ENCODE measurements at regions not wholly inside any gene's neighbourhood (a gene's known extent, or its start where the extent isn't known, plus 50 kb on each side); places are given as distances from the start of the nearest gene placed in this dataset.

GRCh38 chr3:118348169-118348557, 686.5 kb downstream of the IGSF11 start:
- intact Hi-C loops (cut with micrococcal nuclease), result no loop called here
- DNase-seq (no peak), ATAC-seq (no peak)

GRCh38 chr3:118354556-118354955, 680.1 kb downstream of the IGSF11 start:
- ATAC-seq, result no peak
- no peak for DNase-seq
- intact Hi-C loops (cut with micrococcal nuclease), result no loop called here

GRCh38 chr3:118369892-118370491, 664.7 kb downstream of the IGSF11 start:
- intact Hi-C loops (cut with micrococcal nuclease), result no loop called here
- ATAC-seq, result no peak

GRCh38 chr3:118380576-118380975, 654.1 kb downstream of the IGSF11 start:
- no peak for DNase-seq
- intact Hi-C loops (cut with micrococcal nuclease), result no loop called here
- ATAC-seq, result no peak

More at GRCh38 chr3:118369892-118370491, 664.7 kb downstream of the IGSF11 start:
- no peak for DNase-seq

GRCh38 chr3:118396491-118396890, 638.2 kb downstream of the IGSF11 start:
- intact Hi-C loops (cut with micrococcal nuclease), result no loop called here
- ATAC-seq (no peak), DNase-seq (no peak)

- no peak for DNase-seq
- ATAC-seq, result no peak
- intact Hi-C loops (cut with micrococcal nuclease), result no loop called here
Observed at GRCh38 chr3:118400086-118400485, 634.6 kb downstream of the IGSF11 start.

GRCh38 chr3:118400886-118401285, 633.8 kb downstream of the IGSF11 start:
- ATAC-seq, result no peak
- no peak for DNase-seq
- intact Hi-C loops (cut with micrococcal nuclease), result no loop called here

GRCh38 chr3:118401887-118402286, 632.8 kb downstream of the IGSF11 start:
- intact Hi-C loops (cut with micrococcal nuclease), result no loop called here
- no peak for ATAC-seq
- DNase-seq, result no peak

- intact Hi-C loops (cut with micrococcal nuclease), result no loop called here
- ATAC-seq (no peak), DNase-seq (no peak)
Observed at GRCh38 chr3:118402971-118403370, 631.7 kb downstream of the IGSF11 start.

- DNase-seq (no peak), ATAC-seq (no peak)
- intact Hi-C loops (cut with micrococcal nuclease), result no loop called here
Observed at GRCh38 chr3:118406562-118406961, 628.1 kb downstream of the IGSF11 start.

GRCh38 chr3:118408431-118408830, 626.2 kb downstream of the IGSF11 start:
- intact Hi-C loops (cut with micrococcal nuclease), result no loop called here
- DNase-seq (no peak), ATAC-seq (no peak)

GRCh38 chr3:118412503-118412902, 622.1 kb downstream of the IGSF11 start:
- DNase-seq (no peak), ATAC-seq (no peak)
- intact Hi-C loops (cut with micrococcal nuclease), result no loop called here

- ATAC-seq (no peak), DNase-seq (no peak)
- intact Hi-C loops (cut with micrococcal nuclease), result no loop called here
Observed at GRCh38 chr3:118425272-118425837, 609.3 kb downstream of the IGSF11 start.

- DNase-seq (no peak), ATAC-seq (no peak)
- intact Hi-C loops (cut with micrococcal nuclease), result no loop called here
Observed at GRCh38 chr3:118433825-118434224, 600.8 kb downstream of the IGSF11 start.

- ATAC-seq (no peak), DNase-seq (no peak)
- intact Hi-C loops (cut with micrococcal nuclease), result no loop called here
Observed at GRCh38 chr3:118435851-118436350, 598.7 kb downstream of the IGSF11 start.

- DNase-seq, result no peak
- intact Hi-C loops (cut with micrococcal nuclease), result no loop called here
- no peak for ATAC-seq
Observed at GRCh38 chr3:118436697-118437262, 597.9 kb downstream of the IGSF11 start.

- no peak for ATAC-seq
- intact Hi-C loops (cut with micrococcal nuclease), result no loop called here
- DNase-seq, result no peak
Observed at GRCh38 chr3:118445036-118445435, 589.6 kb downstream of the IGSF11 start.

GRCh38 chr3:118447339-118447738, 587.3 kb downstream of the IGSF11 start:
- intact Hi-C loops (cut with micrococcal nuclease), result no loop called here
- DNase-seq (no peak), ATAC-seq (no peak)

GRCh38 chr3:118466795-118467330, 567.8 kb downstream of the IGSF11 start:
- ATAC-seq (no peak), DNase-seq (no peak)
- intact Hi-C loops (cut with micrococcal nuclease), result no loop called here

GRCh38 chr3:118468801-118469200, 565.8 kb downstream of the IGSF11 start:
- no peak for ATAC-seq
- intact Hi-C loops (cut with micrococcal nuclease), result no loop called here
- no peak for DNase-seq

- intact Hi-C loops (cut with micrococcal nuclease), result no loop called here
- DNase-seq (no peak), ATAC-seq (no peak)
Observed at GRCh38 chr3:118472586-118472985, 562.1 kb downstream of the IGSF11 start.

All from left ventricle myocardium superior (tissue), 1 donor.